ENCODE measurements at regions not wholly inside any gene's neighbourhood (a gene's known extent, or its start where the extent isn't known, plus 50 kb on each side); places are given as distances from the start of the nearest gene placed in this dataset.

- no peaks in the 10 kb centered on the region for H4K20me1 ChIP-seq (ENCODE audit: insufficient read depth)
- ATAC-seq (no peak), DNase-seq (ENCODE audit: low read depth, low spot score) (no peak)
- no peak overlapping the region for H3K27ac ChIP-seq (ENCODE audit: low read depth, low read length)
- CTCF ChIA-PET, result no interaction called here
- no peaks in the 10 kb centered on the region for H3K79me2 ChIP-seq (ENCODE audit: insufficient read depth, low read length)
- no peaks in the 10 kb centered on the region for H3K4me1 ChIP-seq (ENCODE audit: control insufficient read depth in 1 of 2, insufficient read depth in 2 of 2, low read length in 2 of 2)
- H3K4me2 ChIP-seq (ENCODE audit: low read length), result no peak overlapping the region
- H3K9ac ChIP-seq (ENCODE audit: low read length), result no peak overlapping the region
- H3K9me2 ChIP-seq (ENCODE audit: insufficient read depth), result no peaks in the 10 kb centered on the region
- POLR2A ChIA-PET, result no interaction called here
- no peak overlapping the region for H2AFZ ChIP-seq (ENCODE audit: low read depth, low read length, poor library complexity, severe bottlenecking)
- no peaks in the 10 kb centered on the region for H3K9me3 ChIP-seq (ENCODE audit: control insufficient read depth in 1 of 2, insufficient read depth in 1 of 2, low read depth in 1 of 2, low read length in 2 of 2)
- RAD21 ChIA-PET (ENCODE audit: low non-redundant PET in 1 of 2, low total read pairs in 2 of 2, uncharacterized antibody in 2 of 2, unreplicated experiment in 2 of 2), result no interaction called here
- no TSS peak for BruUV-seq (replicated peaks)
- TF ChIP-seq TCF7L2 (IDR thresholded peaks at IDR 0.05; ENCODE audit: borderline replicate concordance, extremely low read depth, insufficient read depth, insufficient read length) (no peak), REST (IDR thresholded peaks at IDR 0.05; ENCODE audit: low read depth) (no peak), ATF3 (IDR thresholded peaks at IDR 0.05) (no peak), SIN3A (IDR thresholded peaks at IDR 0.05; ENCODE audit: low read depth) (no peak), MAX (IDR thresholded peaks at IDR 0.05) (no peak), YY1 (IDR thresholded peaks at IDR 0.05; ENCODE audit: extremely low read depth, insufficient replicate concordance, low read depth, low read length) (no peak), POLR2A (IDR thresholded peaks at IDR 0.05; ENCODE audit: borderline replicate concordance, extremely low read depth, insufficient read depth, insufficient read length) (no peak)
- no peaks in the 10 kb centered on the region for H3K36me3 ChIP-seq (ENCODE audit: control insufficient read depth in 1 of 2, insufficient read depth in 2 of 2, low read length in 2 of 2)
- H3K4me3 ChIP-seq (replicated peaks in 1 of 2; ENCODE audit: low read depth in 1 of 2, low read length in 2 of 2), result no peak overlapping the region
- intact Hi-C loops (cut with micrococcal nuclease), result no loop called here
- no peaks in the 10 kb centered on the region for H3K27me3 ChIP-seq (ENCODE audit: insufficient read depth, low read length)
Measured at GRCh38 chr7:33770576-33770975, 134.8 kb upstream of the BMPER start.

All from HCT116 (cell line).